ENCODE measurements at regions not wholly inside any gene's neighbourhood (a gene's known extent, or its start where the extent isn't known, plus 50 kb on each side); places are given as distances from the start of the nearest gene placed in this dataset.

DNA sequence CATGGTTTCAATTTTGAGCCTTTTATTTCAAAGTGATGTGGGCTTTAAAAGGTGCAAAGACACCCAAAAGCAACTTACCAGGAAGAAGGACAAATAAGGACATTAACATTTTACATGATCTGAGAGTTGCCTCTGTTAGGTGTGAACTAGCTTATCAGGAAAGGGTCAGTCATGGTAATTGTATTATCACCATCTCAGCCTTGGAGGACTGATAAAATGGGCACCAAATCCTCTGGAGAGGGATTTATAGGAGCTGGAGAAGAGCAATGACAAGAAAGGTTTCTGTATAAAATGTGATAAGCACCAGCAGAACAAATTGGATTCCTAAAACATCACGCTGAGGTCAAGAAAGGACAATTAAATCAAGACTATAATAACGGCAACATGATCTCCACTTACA lies 217.7 kb upstream of the PRICKLE1 start:
- no peak for TF ChIP-seq POLR2A (IDR thresholded peaks at IDR 0.05)
- TF ChIP-seq, protein P1, sequence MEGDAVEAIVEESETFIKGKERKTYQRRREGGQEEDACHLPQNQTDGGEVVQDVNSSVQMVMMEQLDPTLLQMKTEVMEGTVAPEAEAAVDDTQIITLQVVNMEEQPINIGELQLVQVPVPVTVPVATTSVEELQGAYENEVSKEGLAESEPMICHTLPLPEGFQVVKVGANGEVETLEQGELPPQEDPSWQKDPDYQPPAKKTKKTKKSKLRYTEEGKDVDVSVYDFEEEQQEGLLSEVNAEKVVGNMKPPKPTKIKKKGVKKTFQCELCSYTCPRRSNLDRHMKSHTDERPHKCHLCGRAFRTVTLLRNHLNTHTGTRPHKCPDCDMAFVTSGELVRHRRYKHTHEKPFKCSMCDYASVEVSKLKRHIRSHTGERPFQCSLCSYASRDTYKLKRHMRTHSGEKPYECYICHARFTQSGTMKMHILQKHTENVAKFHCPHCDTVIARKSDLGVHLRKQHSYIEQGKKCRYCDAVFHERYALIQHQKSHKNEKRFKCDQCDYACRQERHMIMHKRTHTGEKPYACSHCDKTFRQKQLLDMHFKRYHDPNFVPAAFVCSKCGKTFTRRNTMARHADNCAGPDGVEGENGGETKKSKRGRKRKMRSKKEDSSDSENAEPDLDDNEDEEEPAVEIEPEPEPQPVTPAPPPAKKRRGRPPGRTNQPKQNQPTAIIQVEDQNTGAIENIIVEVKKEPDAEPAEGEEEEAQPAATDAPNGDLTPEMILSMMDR (IDR thresholded peaks at IDR 0.05), result no peak
